WTC11 (cell line): ENCODE measurements at regions not wholly inside any gene's neighbourhood (a gene's known extent, or its start where the extent isn't known, plus 50 kb on each side); places are given as distances from the start of the nearest gene placed in this dataset.

Source experiments
- ATAC-seq: fragments of 200-7000 bp; cut with Tn5 transposase; 2 replicates; pipeline ENCODE4 v1.10.0; 2021; ENCODE audit warnings: mild to moderate bottlenecking, moderate library complexity
- CTCF ChIA-PET: fragments of 300-600 bp; sonication (Branson Sonifier 250); formaldehyde crosslinking; loops from one replicate; lab custom pipeline; 2021; ENCODE audit warnings: antibody characterized with exemption; lab: Charles Lee
- POLR2A ChIA-PET: fragments of 350-600 bp; sonication (Branson Sonifier 250); formaldehyde crosslinking; loops from one replicate; lab custom pipeline; 2021; ENCODE audit warnings: antibody characterized with exemption; lab: Charles Lee
- DNase-seq: peaks from one replicate; pipeline ENCODE4 v3.0.0; 2021; ENCODE audit warnings: low spot score
- H3K27ac Mint-ChIP-seq: 2 replicates; pipeline ENCODE4 v1.8.0; 2021; ENCODE audit warnings: mixed read lengths
- H3K27me3 Mint-ChIP-seq: 2 replicates; pipeline ENCODE4 v1.8.0; 2021; ENCODE audit warnings: low read depth, mild to moderate bottlenecking, moderate library complexity, mixed read lengths
- H3K36me3 Mint-ChIP-seq: 2 replicates; pipeline ENCODE4 v1.8.0; 2021; ENCODE audit warnings: mixed read lengths
- H3K4me1 Mint-ChIP-seq: 2 replicates; pipeline ENCODE4 v1.8.0; 2022; ENCODE audit warnings: mixed read lengths
- H3K4me3 Mint-ChIP-seq: 2 replicates; pipeline ENCODE4 v1.8.0; 2021; ENCODE audit warnings: mild to moderate bottlenecking, moderate library complexity, mixed read lengths
- H3K9me3 Mint-ChIP-seq: 2 replicates; pipeline ENCODE4 v1.8.0; 2021; ENCODE audit warnings: mixed read lengths
- AFF4 ChIP-seq: sonication (generic); formaldehyde crosslinking; IDR thresholded peaks from 2 replicates; pipeline ENCODE4 v1.8.1; 2023; ENCODE audit warnings: mild to moderate bottlenecking, missing genetic modification reagents, borderline replicate concordance
- CBFB ChIP-seq: sonication (generic); formaldehyde crosslinking; IDR thresholded peaks from 2 replicates; pipeline ENCODE4 v1.8.1; 2022; ENCODE audit warnings: mild to moderate bottlenecking, low read depth, missing genetic modification reagents
- CTCF ChIP-seq: fragments of 200-600 bp; IDR thresholded peaks from 2 replicates; pipeline ENCODE4 v1.8.0; 2022; ENCODE audit warnings: antibody characterized with exemption
- ERG ChIP-seq: fragments of 250-450 bp; sonication (Bioruptor Pico); IDR thresholded peaks from 2 replicates; pipeline ENCODE4 v1.8.0; 2021; ENCODE audit warnings: mild to moderate bottlenecking
- FOXP1 ChIP-seq: sonication (generic); formaldehyde crosslinking; IDR thresholded peaks from 2 replicates; pipeline ENCODE4 v1.8.0; 2022; ENCODE audit warnings: missing genetic modification reagents, mild to moderate bottlenecking, moderate library complexity, borderline replicate concordance
- GABPB1 ChIP-seq: sonication (generic); formaldehyde crosslinking; IDR thresholded peaks from 2 replicates; pipeline ENCODE4 v1.8.1; 2023; ENCODE audit warnings: mild to moderate bottlenecking, missing genetic modification reagents
- HMGXB4 ChIP-seq: sonication (generic); formaldehyde crosslinking; IDR thresholded peaks from 2 replicates; pipeline ENCODE4 v1.8.1; 2023; ENCODE audit warnings: mild to moderate bottlenecking, moderate library complexity, missing genetic modification reagents
- IRF2 ChIP-seq: sonication (generic); formaldehyde crosslinking; IDR thresholded peaks from 2 replicates; pipeline ENCODE4 v1.8.0; 2022; ENCODE audit warnings: low read depth, missing genetic modification reagents, borderline replicate concordance
- JAZF1 ChIP-seq: fragments of 250-450 bp; sonication (Bioruptor Pico); IDR thresholded peaks from 2 replicates; pipeline ENCODE4 v1.9.0; 2021; ENCODE audit warnings: moderate library complexity, mild to moderate bottlenecking, inconsistent platforms
- KAT7 ChIP-seq: sonication (generic); formaldehyde crosslinking; IDR thresholded peaks from 2 replicates; pipeline ENCODE4 v1.8.1; 2023; ENCODE audit warnings: missing genetic modification reagents, mild to moderate bottlenecking, borderline replicate concordance
- NR1H2 ChIP-seq: sonication (generic); formaldehyde crosslinking; IDR thresholded peaks from 2 replicates; pipeline ENCODE4 v1.9.0; 2021; ENCODE audit warnings: mild to moderate bottlenecking, moderate library complexity, missing genetic modification reagents
- NR3C1 ChIP-seq: sonication (generic); formaldehyde crosslinking; conservative IDR thresholded peaks from 2 replicates; pipeline ENCODE4 v1.8.1; 2023; ENCODE audit warnings: low read depth, mild to moderate bottlenecking, missing genetic modification reagents
- ZNF138 ChIP-seq: sonication (generic); formaldehyde crosslinking; conservative IDR thresholded peaks from 2 replicates; pipeline ENCODE4 v1.8.1; 2022; ENCODE audit warnings: mild to moderate bottlenecking, moderate library complexity, missing genetic modification reagents
- ZNF232 ChIP-seq: sonication (generic); formaldehyde crosslinking; IDR thresholded peaks from 2 replicates; pipeline ENCODE4 v1.8.0; 2022; ENCODE audit warnings: mild to moderate bottlenecking, missing genetic modification reagents
- ZNF671 ChIP-seq: fragments of 250-450 bp; sonication (Bioruptor Pico); IDR thresholded peaks from 2 replicates; pipeline ENCODE4 v1.8.0; 2021; ENCODE audit warnings: mild to moderate bottlenecking
- TF ChIP-seq, protein P1 (sequence below): sonication (generic); formaldehyde crosslinking; IDR thresholded peaks from 2 replicates; pipeline ENCODE4 v1.8.1; 2023; ENCODE audit warnings: mild to moderate bottlenecking, missing genetic modification reagents, moderate library complexity
- TF ChIP-seq, protein P2 (sequence below): fragments of 250-450 bp; sonication (Bioruptor Pico); conservative IDR thresholded peaks from 2 replicates; pipeline ENCODE4 v1.9.0; 2021; ENCODE audit warnings: mild to moderate bottlenecking
- TF ChIP-seq, protein P3 (sequence below): sonication (generic); formaldehyde crosslinking; IDR thresholded peaks from 2 replicates; pipeline ENCODE4 v1.8.1; 2023; ENCODE audit warnings: mild to moderate bottlenecking, missing genetic modification reagents
- TF ChIP-seq, protein P4 (sequence below): sonication (generic); formaldehyde crosslinking; IDR thresholded peaks from 2 replicates; pipeline ENCODE4 v1.8.0; 2022; ENCODE audit warnings: mild to moderate bottlenecking, missing genetic modification reagents

GRCh38 chr5:136856648-136857047 lies 491.3 kb upstream of the TRPC7 start:
- ATAC-seq (no peak), DNase-seq (no peak)
- peaks cover 12% of the 10 kb centered on the region for H3K9me3 Mint-ChIP-seq
- TF ChIP-seq NR3C1 (CRISPR knock-in tag) (no peak), CBFB (CRISPR knock-in tag) (no peak), KAT7 (CRISPR knock-in tag) (no peak), NR1H2 (CRISPR knock-in tag) (no peak), IRF2 (CRISPR knock-in tag) (no peak), ZNF138 (CRISPR knock-in tag) (no peak), HMGXB4 (no peak), GABPB1 (CRISPR knock-in tag) (no peak), ERG (no peak), ZNF232 (CRISPR knock-in tag) (no peak), FOXP1 (CRISPR knock-in tag) (no peak), ZNF671 (no peak), CTCF (no peak), JAZF1 (CRISPR knock-in tag) (no peak), AFF4 (CRISPR knock-in tag) (no peak)
- TF ChIP-seq, protein P1, sequence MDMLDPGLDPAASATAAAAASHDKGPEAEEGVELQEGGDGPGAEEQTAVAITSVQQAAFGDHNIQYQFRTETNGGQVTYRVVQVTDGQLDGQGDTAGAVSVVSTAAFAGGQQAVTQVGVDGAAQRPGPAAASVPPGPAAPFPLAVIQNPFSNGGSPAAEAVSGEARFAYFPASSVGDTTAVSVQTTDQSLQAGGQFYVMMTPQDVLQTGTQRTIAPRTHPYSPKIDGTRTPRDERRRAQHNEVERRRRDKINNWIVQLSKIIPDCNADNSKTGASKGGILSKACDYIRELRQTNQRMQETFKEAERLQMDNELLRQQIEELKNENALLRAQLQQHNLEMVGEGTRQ (CRISPR knock-in tag): no peak
- TF ChIP-seq, protein P2, sequence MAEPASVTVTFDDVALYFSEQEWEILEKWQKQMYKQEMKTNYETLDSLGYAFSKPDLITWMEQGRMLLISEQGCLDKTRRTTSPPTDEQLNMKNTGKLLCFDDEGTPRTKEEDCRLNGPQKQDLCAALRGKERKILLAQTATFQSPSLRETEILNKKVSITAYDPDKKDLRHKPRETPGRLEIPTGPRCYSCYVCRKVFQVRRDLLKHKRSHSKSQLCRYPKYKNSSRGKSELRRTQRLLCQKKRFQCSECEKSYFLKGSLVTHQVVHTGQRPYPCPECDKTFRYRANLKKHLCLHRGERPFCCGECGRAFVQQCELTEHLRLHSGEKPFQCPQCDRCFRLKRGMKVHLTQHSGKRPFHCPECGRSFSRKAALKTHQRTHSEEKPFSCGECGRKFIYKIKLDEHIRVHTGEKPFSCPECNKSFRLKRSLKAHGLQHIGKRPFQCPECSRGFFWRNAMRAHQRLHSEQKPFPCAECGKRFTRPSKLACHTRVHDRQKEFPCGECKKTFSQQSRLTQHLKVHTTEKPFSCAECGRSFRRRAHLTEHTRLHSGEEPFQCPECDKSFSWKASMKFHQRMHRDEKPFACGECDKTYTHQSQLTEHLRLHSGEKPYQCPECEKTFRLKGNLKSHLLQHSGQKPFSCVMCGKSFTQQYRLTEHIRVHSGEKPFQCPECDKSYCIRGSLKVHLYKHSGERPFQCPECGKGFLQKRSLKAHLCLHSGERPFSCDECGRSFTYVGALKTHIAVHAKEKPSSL (CRISPR knock-in tag): no peak
- TF ChIP-seq, protein P3, sequence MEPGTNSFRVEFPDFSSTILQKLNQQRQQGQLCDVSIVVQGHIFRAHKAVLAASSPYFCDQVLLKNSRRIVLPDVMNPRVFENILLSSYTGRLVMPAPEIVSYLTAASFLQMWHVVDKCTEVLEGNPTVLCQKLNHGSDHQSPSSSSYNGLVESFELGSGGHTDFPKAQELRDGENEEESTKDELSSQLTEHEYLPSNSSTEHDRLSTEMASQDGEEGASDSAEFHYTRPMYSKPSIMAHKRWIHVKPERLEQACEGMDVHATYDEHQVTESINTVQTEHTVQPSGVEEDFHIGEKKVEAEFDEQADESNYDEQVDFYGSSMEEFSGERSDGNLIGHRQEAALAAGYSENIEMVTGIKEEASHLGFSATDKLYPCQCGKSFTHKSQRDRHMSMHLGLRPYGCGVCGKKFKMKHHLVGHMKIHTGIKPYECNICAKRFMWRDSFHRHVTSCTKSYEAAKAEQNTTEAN (CRISPR knock-in tag): no peak
- TF ChIP-seq, protein P4, sequence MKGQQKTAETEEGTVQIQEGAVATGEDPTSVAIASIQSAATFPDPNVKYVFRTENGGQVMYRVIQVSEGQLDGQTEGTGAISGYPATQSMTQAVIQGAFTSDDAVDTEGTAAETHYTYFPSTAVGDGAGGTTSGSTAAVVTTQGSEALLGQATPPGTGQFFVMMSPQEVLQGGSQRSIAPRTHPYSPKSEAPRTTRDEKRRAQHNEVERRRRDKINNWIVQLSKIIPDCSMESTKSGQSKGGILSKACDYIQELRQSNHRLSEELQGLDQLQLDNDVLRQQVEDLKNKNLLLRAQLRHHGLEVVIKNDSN (CRISPR knock-in tag): no peak
- TF ChIP-seq, all 79 proteins: peak for 0
- H3K27ac Mint-ChIP-seq: no peak overlapping the region
- H3K27me3 Mint-ChIP-seq: no peaks in the 10 kb centered on the region
- CTCF ChIA-PET: no interaction called here
- H3K4me1 Mint-ChIP-seq: peaks cover 4% of the 10 kb centered on the region
- POLR2A ChIA-PET: no interaction called here
- H3K36me3 Mint-ChIP-seq: no peaks in the 10 kb centered on the region
- H3K4me3 Mint-ChIP-seq: no peak overlapping the region
